HL-60 (cell line): ENCODE measurements at regions not wholly inside any gene's neighbourhood (a gene's known extent, or its start where the extent isn't known, plus 50 kb on each side); places are given as distances from the start of the nearest gene placed in this dataset.

Experiments used
- POLR2AphosphoS5 ChIP-seq: IDR thresholded peaks from 2 replicates; pipeline ENCODE4 v1.6.1; 2012; ENCODE audit warnings: low read depth
- TF ChIP-seq, protein P1 (sequence below): IDR thresholded peaks from one replicate; pipeline ENCODE4 v1.5.1; 2011; ENCODE audit warnings: low read length, control low read depth, inconsistent platforms; ENCODE audit not compliant: insufficient read depth

DNA sequence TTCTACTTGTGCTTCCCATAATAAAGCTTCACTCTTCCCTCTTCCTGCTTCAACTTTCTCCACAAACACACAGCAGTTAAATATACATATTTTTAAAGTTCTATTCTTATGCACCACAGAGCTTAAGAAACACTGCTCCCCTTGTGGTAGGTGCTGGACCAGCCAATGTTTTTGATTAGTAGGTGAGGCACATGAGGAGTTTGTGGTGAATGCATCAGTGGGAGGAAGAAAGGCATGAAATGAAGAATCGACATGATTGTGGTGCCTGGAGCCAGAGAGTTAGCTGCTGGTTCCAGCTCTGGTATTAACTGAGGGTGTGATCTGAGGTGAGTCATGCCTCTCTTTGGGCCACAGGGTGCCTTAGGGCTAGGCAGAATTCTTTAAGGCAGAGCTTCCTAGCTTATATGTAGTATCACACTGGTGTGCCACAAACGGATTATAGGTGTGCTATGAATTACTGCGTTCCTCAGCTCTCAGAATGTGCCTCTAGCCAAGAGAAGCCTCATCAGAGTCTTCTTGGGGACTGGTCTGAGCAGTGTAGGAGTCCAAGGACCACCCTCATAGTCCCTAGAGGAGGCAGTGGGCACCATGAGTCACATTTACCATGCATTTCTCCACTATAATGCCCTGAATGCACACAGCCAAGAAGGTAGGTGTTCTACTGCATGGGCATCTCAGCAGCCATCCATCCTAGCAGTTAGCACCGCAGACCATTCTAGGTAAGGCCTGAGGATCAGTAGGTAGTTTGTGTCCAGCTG is 97.4 kb upstream of the SGIP1 start:
- TF ChIP-seq, protein P1, sequence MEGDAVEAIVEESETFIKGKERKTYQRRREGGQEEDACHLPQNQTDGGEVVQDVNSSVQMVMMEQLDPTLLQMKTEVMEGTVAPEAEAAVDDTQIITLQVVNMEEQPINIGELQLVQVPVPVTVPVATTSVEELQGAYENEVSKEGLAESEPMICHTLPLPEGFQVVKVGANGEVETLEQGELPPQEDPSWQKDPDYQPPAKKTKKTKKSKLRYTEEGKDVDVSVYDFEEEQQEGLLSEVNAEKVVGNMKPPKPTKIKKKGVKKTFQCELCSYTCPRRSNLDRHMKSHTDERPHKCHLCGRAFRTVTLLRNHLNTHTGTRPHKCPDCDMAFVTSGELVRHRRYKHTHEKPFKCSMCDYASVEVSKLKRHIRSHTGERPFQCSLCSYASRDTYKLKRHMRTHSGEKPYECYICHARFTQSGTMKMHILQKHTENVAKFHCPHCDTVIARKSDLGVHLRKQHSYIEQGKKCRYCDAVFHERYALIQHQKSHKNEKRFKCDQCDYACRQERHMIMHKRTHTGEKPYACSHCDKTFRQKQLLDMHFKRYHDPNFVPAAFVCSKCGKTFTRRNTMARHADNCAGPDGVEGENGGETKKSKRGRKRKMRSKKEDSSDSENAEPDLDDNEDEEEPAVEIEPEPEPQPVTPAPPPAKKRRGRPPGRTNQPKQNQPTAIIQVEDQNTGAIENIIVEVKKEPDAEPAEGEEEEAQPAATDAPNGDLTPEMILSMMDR, result no peak
- TF ChIP-seq POLR2AphosphoS5, result no peak
